Thymus (tissue), 11 donors: ENCODE measurements at regions not wholly inside any gene's neighbourhood (a gene's known extent, or its start where the extent isn't known, plus 50 kb on each side); places are given as distances from the start of the nearest gene placed in this dataset.

ENCODE experiments used
- DNase-seq, 9 donors: peaks; one replicate each; pipeline ENCODE4 v3.0.0-alpha.2; 2013; ENCODE audit warnings: low spot score in 9 of 9, low read depth in 6 of 9, missing footprints in 1 of 9
- H3K27ac ChIP-seq, 2 donors: one replicate each; pipeline ENCODE4 v1.5.1; 2013; ENCODE audit warnings: control low read depth in 1 of 2, low read depth in 1 of 2, low read length in 1 of 2, mild to moderate bottlenecking in 1 of 2, moderate library complexity in 1 of 2
- H3K27me3 ChIP-seq, 2 donors: one replicate each; pipeline ENCODE4 v1.5.1; 2013; ENCODE audit warnings: low read length in 1 of 2; ENCODE audit not compliant: control insufficient read depth in 2 of 2, insufficient read depth in 1 of 2
- H3K36me3 ChIP-seq, 2 donors: one replicate each; pipeline ENCODE4 v1.5.1; 2013; ENCODE audit warnings: low read length in 1 of 2, mild to moderate bottlenecking in 1 of 2, moderate library complexity in 1 of 2; ENCODE audit not compliant: control insufficient read depth in 2 of 2, insufficient read depth in 2 of 2
- H3K4me1 ChIP-seq, 2 donors: one replicate each; pipeline ENCODE4 v1.5.1; 2013; ENCODE audit warnings: low read length in 2 of 2; ENCODE audit not compliant: control insufficient read depth in 2 of 2, insufficient read depth in 2 of 2
- H3K4me3 ChIP-seq, 2 donors: one replicate each; pipeline ENCODE4 v1.5.1; 2013; ENCODE audit warnings: low read length in 2 of 2, control low read depth in 1 of 2, mild to moderate bottlenecking in 1 of 2
- H3K9me3 ChIP-seq, 2 donors: one replicate each; pipeline ENCODE4 v1.5.1; 2013; ENCODE audit warnings: low read length in 1 of 2, mild to moderate bottlenecking in 1 of 2; ENCODE audit not compliant: control insufficient read depth in 2 of 2, insufficient read depth in 1 of 2
- WGBS: extraction: QIAGEN DNeasy Blood & Tissue Kit; methylation state at CpG from one replicate; pipeline ENCODE4 v1.1.7; 2013; 5-methylcytosine and 5-hydroxymethylcytosine counted together
- donor health status: healthy.

DNA sequence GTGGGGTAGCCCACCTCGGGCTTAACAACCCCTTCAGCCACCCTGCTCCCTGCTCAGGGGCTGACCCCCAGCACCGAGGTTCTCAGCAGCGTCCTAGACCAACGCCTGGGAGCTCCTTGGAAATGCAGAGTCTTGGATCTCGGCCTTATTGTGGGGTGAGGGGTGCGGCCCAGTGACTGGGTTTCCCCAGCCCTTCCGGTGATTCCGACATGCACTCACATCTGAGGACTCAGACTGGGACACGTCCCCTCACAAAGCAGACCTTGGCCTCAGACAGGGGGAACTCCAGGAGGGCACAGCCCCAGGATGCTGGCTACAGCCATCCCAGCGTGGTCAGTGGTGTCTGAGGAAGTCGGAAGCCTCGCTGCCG, 117.7 kb downstream of the RFLNA start:
- no peak overlapping the region for H3K27ac ChIP-seq
- H3K9me3 ChIP-seq, result no peaks in the 10 kb centered on the region
- H3K4me1 ChIP-seq, result peaks cover 2 to 17% of the 10 kb centered on the region in 2 donors
- WGBS, result 93% methylated on average over 13 of the region's 13 CpGs
- no peak overlapping the region for H3K4me3 ChIP-seq
- no peaks in the 10 kb centered on the region for H3K27me3 ChIP-seq
- peaks cover 64 to 72% of the 10 kb centered on the region in 2 donors for H3K36me3 ChIP-seq
- DNase-seq, result no peak

- Histone ChIP-seq H3K36me3 (peaks cover 61 to 69% of the 10 kb centered on the region in 2 donors), H3K27ac (no peak overlapping the region), H3K4me1 (peaks cover 2 to 17% of the 10 kb centered on the region in 2 donors), H3K27me3 (no peaks in the 10 kb centered on the region), H3K4me3 (no peak overlapping the region), H3K9me3 (no peaks in the 10 kb centered on the region)
- WGBS, result 89% methylated on average over 22 of the region's 22 CpGs
- DNase-seq, result no peak
Observed at GRCh38 chr12:124411953-124412645, 117.2 kb downstream of the RFLNA start.

DNA sequence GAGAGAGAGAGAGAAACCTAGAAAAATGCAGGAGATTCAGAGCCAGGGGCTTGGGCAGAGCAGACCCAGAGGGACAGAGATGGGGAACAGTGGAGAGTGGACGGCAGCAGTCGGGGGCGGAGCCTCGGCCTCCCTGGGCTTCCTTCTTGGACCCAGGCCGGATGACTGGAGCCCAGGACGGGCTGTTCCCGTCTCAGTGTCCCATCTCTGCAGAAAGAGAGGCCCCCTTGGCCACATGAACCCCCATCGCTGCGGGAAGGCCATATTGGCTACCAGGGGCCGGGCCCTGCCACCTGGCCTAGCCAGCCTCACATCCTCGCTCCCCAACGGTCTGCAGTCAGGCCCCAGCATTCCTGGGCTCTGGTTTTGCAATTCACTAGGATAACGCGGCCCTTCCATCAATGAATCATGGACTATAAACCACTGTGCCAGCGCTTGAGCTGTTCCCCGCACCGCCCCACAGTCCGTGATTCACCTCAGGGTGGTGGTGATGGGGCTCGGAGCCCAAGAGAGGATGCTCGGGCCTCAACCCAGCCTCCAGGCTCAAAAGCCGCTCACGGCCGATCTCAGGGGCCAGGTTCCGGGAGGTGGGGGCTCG, 116.5 kb downstream of the RFLNA start:
- Histone ChIP-seq H3K4me3 (no peak overlapping the region), H3K27me3 (no peaks in the 10 kb centered on the region), H3K36me3 (peaks cover 58 to 70% of the 10 kb centered on the region in 2 donors), H3K4me1 (peaks cover 2 to 17% of the 10 kb centered on the region in 2 donors), H3K9me3 (no peaks in the 10 kb centered on the region), H3K27ac (no peak overlapping the region)
- DNase-seq, result no peak
- 95% methylated on average over 25 of the region's 25 CpGs for WGBS

DNA sequence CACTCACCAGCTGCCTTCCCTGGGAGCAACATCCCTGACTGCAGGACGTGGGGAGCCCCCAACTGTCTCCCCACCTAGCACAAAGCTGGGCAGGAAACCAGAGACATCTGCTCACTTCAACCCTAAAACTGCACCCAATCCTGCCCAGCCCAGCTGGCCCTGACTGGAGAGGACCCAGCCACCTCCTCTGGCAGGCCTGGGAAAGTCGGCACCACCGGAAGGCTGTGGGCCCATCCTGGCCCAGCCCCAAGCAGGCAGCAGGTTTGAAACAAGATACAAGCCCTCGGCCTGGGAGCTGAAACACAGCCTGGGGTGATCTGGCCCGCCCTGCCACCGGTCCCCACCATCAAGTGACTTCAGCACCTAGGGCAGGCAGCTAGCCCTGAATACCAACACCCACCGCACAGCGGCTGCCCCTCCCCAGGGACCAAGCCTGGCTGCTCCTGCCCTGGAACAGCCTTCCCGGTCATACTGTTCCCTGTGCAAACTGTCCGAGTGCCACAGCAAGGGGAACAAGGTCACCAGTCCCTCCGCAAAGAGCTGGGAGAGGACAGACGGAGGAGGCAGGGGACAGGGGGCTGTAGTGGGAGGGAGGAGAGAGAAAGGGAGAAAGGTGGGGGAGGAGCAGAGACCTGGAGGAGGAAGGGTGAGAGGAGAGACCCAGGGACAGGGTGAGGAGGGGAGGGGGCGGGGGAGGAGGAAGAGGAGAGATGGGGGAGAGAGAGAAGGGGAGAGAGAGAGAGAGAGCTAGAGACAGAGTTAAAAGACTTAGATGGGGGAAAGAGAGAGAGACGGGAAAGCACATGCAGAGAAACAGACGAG, 115.7 kb downstream of the RFLNA start:
- WGBS, result 77% methylated on average over 15 of the region's 15 CpGs
- no peaks in the 10 kb centered on the region for H3K27me3 ChIP-seq
- peaks cover 57 to 69% of the 10 kb centered on the region in 2 donors for H3K36me3 ChIP-seq
- no peak overlapping the region for H3K27ac ChIP-seq
- no peaks in the 10 kb centered on the region for H3K9me3 ChIP-seq
- peaks cover 2 to 17% of the 10 kb centered on the region in 2 donors for H3K4me1 ChIP-seq
- DNase-seq, result no peak
- H3K4me3 ChIP-seq, result no peak overlapping the region

DNA sequence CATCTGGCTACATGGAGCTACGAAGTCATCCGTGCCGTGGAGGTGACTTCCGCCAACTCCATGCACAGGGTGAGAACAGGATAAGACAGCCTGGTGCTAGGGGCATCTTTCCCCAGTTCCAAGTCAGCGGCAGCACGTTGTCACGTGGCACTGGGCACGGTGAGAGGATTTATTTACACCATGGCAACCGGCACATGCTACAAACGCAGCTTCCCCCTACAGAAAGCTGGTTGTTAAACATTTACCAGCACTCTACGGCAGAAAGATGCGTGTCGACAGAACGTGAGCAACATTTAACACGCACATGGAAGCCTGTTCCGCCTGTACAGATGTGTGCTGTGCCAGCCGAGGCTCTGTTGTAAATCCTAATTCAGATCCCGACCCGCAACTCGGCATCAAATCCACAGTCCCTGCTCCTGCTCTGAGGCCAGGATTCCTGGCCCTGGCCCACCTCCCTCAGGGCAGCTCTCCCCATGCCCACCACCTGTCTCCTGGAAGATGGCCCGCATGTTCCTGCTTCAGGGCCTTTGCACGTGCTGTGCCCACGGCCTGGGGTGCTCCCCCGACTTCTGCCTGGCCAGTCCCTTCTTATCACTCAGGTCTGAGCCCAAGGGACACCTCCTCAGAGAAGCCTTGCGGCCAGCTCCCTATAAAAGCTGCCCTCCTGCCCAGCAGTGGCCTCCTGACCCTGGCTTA, 114.1 kb downstream of the RFLNA start:
- no peak overlapping the region for H3K27ac ChIP-seq
- H3K36me3 ChIP-seq, result peaks cover 51 to 70% of the 10 kb centered on the region in 2 donors
- H3K27me3 ChIP-seq, result no peaks in the 10 kb centered on the region
- no peak for DNase-seq
- peaks cover 2 to 17% of the 10 kb centered on the region in 2 donors for H3K4me1 ChIP-seq
- no peaks in the 10 kb centered on the region for H3K9me3 ChIP-seq
- H3K4me3 ChIP-seq, result no peak overlapping the region
- WGBS, result 98% methylated on average over 25 of the region's 25 CpGs

GRCh38 chr12:124407074-124407473, 112.2 kb downstream of the RFLNA start:
- no peak overlapping the region for H3K27ac ChIP-seq
- H3K4me1 ChIP-seq, result peaks cover 2 to 14% of the 10 kb centered on the region in 2 donors
- H3K4me3 ChIP-seq, result no peak overlapping the region
- no peaks in the 10 kb centered on the region for H3K9me3 ChIP-seq
- peaks cover 43 to 60% of the 10 kb centered on the region in 2 donors for H3K36me3 ChIP-seq
- WGBS, result 98% methylated on average over 8 of the region's 8 CpGs
- no peak for DNase-seq
- no peaks in the 10 kb centered on the region for H3K27me3 ChIP-seq

GRCh38 chr12:124406043-124406442, 111.2 kb downstream of the RFLNA start:
- Histone ChIP-seq H3K4me1 (peaks cover 2 to 7% of the 10 kb centered on the region in 2 donors), H3K4me3 (no peak overlapping the region), H3K9me3 (no peaks in the 10 kb centered on the region), H3K27me3 (no peaks in the 10 kb centered on the region), H3K36me3 (peaks cover 44 to 64% of the 10 kb centered on the region in 2 donors), H3K27ac (no peak overlapping the region)
- 97% methylated on average over 10 of the region's 10 CpGs for WGBS
- no peak for DNase-seq

GRCh38 chr12:124405592-124405991, 110.7 kb downstream of the RFLNA start:
- H3K36me3 ChIP-seq, result peaks cover 49 to 69% of the 10 kb centered on the region in 2 donors
- DNase-seq, result no peak
- no peaks in the 10 kb centered on the region for H3K27me3 ChIP-seq
- 92% methylated on average over 15 of the region's 15 CpGs for WGBS
- H3K4me1 ChIP-seq, result peaks cover under 1 to 6% of the 10 kb centered on the region in 2 donors
- H3K27ac ChIP-seq, result no peak overlapping the region
- H3K9me3 ChIP-seq, result no peaks in the 10 kb centered on the region
- H3K4me3 ChIP-seq, result no peak overlapping the region
